ENCODE measurements at regions not wholly inside any gene's neighbourhood (a gene's known extent, or its start where the extent isn't known, plus 50 kb on each side); places are given as distances from the start of the nearest gene placed in this dataset.

DNA sequence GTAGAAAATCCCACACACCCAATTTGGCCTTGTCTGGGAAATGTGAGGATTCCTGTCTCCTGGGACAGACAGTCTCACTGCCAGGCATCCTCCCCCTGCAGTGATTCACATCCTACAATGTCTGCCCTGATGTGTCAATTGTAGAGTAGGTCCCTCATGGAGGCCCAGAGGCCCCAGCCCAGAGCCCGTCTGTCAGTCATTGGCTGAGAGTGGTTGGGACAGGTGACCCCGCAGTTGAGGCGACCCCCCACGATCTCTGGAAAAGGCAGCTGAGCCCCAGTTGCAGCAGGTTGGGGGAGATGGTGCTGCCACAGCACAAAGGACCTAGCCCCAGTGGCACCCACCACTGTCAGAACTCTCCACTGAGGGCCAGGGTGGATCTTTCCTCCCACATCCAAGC lies 84.3 kb upstream of the INSIG1 start:
- no peak for TF ChIP-seq CTCF (IDR thresholded peaks at IDR 0.05; ENCODE audit: borderline replicate concordance)
- H3K27ac ChIP-seq (replicated peaks): no peak overlapping the region
- H3K36me3 ChIP-seq: no peaks in the 10 kb centered on the region
- no peaks in the 10 kb centered on the region for H3K9me3 ChIP-seq (replicated peaks)
- no peak overlapping the region for H3K4me3 ChIP-seq
- H3K4me1 ChIP-seq: peaks cover 11% of the 10 kb centered on the region
- H3K27me3 ChIP-seq (ENCODE audit: low read depth): peaks cover 79% of the 10 kb centered on the region
- intact Hi-C loops (cut with micrococcal nuclease): no loop called here
- DNase-seq: no peak

DNA sequence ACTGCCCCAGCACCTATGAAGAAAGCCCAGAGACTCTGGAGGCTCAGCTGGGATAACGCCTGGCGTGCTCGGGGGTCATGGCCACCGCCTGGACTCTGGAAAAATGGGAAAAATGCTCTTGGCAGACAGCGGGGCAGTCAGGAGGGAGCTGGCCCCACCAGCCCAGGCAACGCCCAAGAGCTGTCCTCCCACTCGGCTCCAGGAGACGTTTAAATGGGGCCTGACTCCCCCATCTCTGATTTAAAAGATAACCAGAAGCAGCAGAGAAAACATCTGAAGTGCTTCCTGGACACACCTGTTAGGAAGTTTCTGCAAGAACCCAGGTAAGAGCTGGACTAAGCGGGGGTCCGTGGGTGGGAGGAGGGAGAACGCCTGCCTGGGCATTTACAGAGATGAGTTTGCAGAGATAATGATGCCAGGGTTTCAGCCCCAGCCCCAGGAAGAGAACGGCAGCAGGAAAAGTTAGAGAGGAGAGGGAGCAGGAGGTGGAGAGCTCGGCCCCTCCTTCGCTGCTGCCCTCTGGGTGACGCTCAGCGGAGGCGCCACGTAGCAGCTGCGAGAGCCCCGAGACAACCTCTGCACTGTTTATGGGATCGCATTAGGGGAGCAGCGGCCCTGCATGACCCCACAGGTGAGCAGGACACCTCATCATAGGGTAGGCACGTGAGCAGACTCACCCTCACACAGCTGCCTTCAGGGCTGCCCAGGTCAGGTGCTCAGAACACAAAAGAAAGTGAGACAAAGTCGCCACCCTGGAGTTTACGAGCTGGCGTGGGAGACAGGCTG lies 83.5 kb upstream of the INSIG1 start:
- Histone ChIP-seq H3K9me3 (replicated peaks) (no peaks in the 10 kb centered on the region), H3K4me1 (peaks cover 9% of the 10 kb centered on the region), H3K4me3 (no peak overlapping the region), H3K27me3 (ENCODE audit: low read depth) (peaks cover 84% of the 10 kb centered on the region), H3K27ac (replicated peaks) (no peak overlapping the region), H3K36me3 (no peaks in the 10 kb centered on the region)
- no peak for TF ChIP-seq CTCF (IDR thresholded peaks at IDR 0.05; ENCODE audit: borderline replicate concordance)
- no peak for DNase-seq
- intact Hi-C loops (cut with micrococcal nuclease): no loop called here

DNA sequence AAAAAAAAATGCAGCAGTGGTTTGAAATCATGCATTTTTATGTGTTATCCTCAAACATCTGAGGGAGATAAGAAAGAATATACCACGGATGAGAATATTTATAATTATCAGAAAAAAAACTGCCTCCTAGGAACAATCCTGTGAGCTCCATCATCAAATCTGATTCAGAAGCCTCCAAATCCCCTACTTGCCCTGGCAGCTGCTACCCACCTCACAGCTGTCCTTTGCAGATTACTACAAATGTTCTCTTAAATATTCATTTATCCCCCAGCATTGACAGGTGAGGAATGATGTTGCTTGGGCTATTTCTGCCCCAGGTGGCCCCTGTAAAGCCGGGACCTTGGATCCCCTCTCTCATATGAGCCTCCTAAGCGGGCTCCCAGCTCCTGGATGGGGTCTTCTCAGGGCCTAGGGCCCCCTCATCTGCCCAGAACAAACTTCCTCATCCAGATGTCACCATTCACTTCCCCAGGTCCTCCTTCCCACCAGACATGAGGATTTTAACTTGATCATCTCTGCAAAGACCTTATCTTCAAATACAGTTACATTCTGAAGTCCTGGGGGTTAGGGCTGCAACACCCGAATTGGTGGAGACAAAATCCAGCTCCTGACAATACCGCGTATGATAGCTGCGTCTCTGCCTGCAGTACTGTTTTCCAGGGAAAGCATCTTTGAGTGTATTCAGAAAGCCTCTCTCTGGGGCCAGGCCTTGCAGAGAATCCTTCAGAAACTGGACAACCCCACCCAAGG lies 81.9 kb upstream of the INSIG1 start:
- intact Hi-C loops (cut with micrococcal nuclease): no loop called here
- no peak for TF ChIP-seq CTCF (IDR thresholded peaks at IDR 0.05; ENCODE audit: borderline replicate concordance)
- no peak for DNase-seq

GRCh38 chr7:155216475-155217272 lies 81.0 kb upstream of the INSIG1 start:
- Histone ChIP-seq H3K27me3 (ENCODE audit: low read depth) (peaks cover 71% of the 10 kb centered on the region), H3K36me3 (no peaks in the 10 kb centered on the region), H3K27ac (replicated peaks) (no peak overlapping the region), H3K4me1 (no peaks in the 10 kb centered on the region), H3K9me3 (replicated peaks) (no peaks in the 10 kb centered on the region), H3K4me3 (no peak overlapping the region)
- TF ChIP-seq CTCF (IDR thresholded peaks at IDR 0.05; ENCODE audit: borderline replicate concordance): no peak
- DNase-seq: no peak
- intact Hi-C loops (cut with micrococcal nuclease): no loop called here

More for the DNA sequence above, 81.9 kb upstream of the INSIG1 start:
- Histone ChIP-seq H3K27me3 (ENCODE audit: low read depth) (peaks cover 77% of the 10 kb centered on the region), H3K36me3 (no peaks in the 10 kb centered on the region), H3K9me3 (replicated peaks) (no peaks in the 10 kb centered on the region), H3K27ac (replicated peaks) (no peak overlapping the region), H3K4me3 (no peak overlapping the region), H3K4me1 (no peaks in the 10 kb centered on the region)

- H3K27me3 ChIP-seq (ENCODE audit: low read depth): peaks cover 67% of the 10 kb centered on the region
- intact Hi-C loops (cut with micrococcal nuclease): no loop called here
- DNase-seq: no peak
- H3K4me3 ChIP-seq: no peak overlapping the region
- H3K9me3 ChIP-seq (replicated peaks): no peaks in the 10 kb centered on the region
- TF ChIP-seq CTCF (IDR thresholded peaks at IDR 0.05; ENCODE audit: borderline replicate concordance): no peak
- H3K4me1 ChIP-seq: no peaks in the 10 kb centered on the region
- no peak overlapping the region for H3K27ac ChIP-seq (replicated peaks)
- no peaks in the 10 kb centered on the region for H3K36me3 ChIP-seq
Measured at GRCh38 chr7:155217634-155218033, 80.0 kb upstream of the INSIG1 start.

Data from left ventricle myocardium inferior (tissue), 1 donor.